IMR-90 (cell line): ENCODE measurements at regions not wholly inside any gene's neighbourhood (a gene's known extent, or its start where the extent isn't known, plus 50 kb on each side); places are given as distances from the start of the nearest gene placed in this dataset.

Experiments used
- ATAC-seq: fragments of 200-7000 bp; cut with Tn5 transposase; 2 replicates; pipeline ENCODE4 v1.9.1; 2020; ENCODE audit warnings: low read depth, mild to moderate bottlenecking, moderate library complexity
- BruUV-seq: library from RNA; stranded (reverse); fragments of 400-500 nt; replicated peaks from 2 replicates; lab custom pipeline; 2021; lab: Mats Ljungman, UMichigan
- CTCF ChIA-PET: fragments of 300-600 bp; formaldehyde crosslinking; extraction: SDS; loops from one replicate; lab custom pipeline; 2021; ENCODE audit warnings: antibody characterized with exemption; lab: Yijun Ruan, JAX
- POLR2A ChIA-PET: fragments of 300-600 bp; sonication (Branson Sonifier 250); formaldehyde crosslinking; loops from one replicate; lab custom pipeline; 2022; ENCODE audit warnings: antibody characterized with exemption; ENCODE audit not compliant: unreplicated experiment; lab: Charles Lee
- DNase-seq: peaks from one replicate; pipeline ENCODE4 v3.0.0; 2013
- H2AFZ ChIP-seq: replicated peaks from 2 replicates; pipeline ENCODE3; 2013; ENCODE audit warnings: low read length, mild to moderate bottlenecking; ENCODE audit not compliant: poor library complexity
- H2AK5ac ChIP-seq: 2 replicates; pipeline ENCODE4 v1.6.1; 2013; ENCODE audit warnings: low read depth, low read length, inconsistent platforms
- H2AK9ac ChIP-seq: replicated peaks from 2 replicates; pipeline ENCODE3; 2013; ENCODE audit warnings: mild to moderate bottlenecking, low read depth, low read length, moderate library complexity; ENCODE audit not compliant: poor library complexity
- H2BK120ac ChIP-seq: 2 replicates; pipeline ENCODE4 v1.6.1; 2013; ENCODE audit warnings: low read depth, low read length, inconsistent platforms
- H2BK15ac ChIP-seq: 3 replicates; pipeline ENCODE4 v1.6.1; 2013; ENCODE audit warnings: low read depth, low read length, inconsistent platforms
- H2BK20ac ChIP-seq: 2 replicates; pipeline ENCODE4 v1.6.1; 2013; ENCODE audit warnings: low read depth, mild to moderate bottlenecking, inconsistent platforms, low read length, moderate library complexity
- H2BK5ac ChIP-seq: 2 replicates; pipeline ENCODE4 v1.6.1; 2013; ENCODE audit warnings: mild to moderate bottlenecking, low read depth, low read length, inconsistent platforms; ENCODE audit not compliant: poor library complexity, severe bottlenecking
- H3K14ac ChIP-seq: replicated peaks from 2 replicates; pipeline ENCODE4 v1.6.1; 2013; ENCODE audit warnings: low read depth, low read length, inconsistent platforms
- H3K18ac ChIP-seq: 2 replicates; pipeline ENCODE4 v1.6.1; 2013; ENCODE audit warnings: low read depth, low read length, control low read depth
- H3K23ac ChIP-seq: 2 replicates; pipeline ENCODE4 v1.6.1; 2013; ENCODE audit warnings: low read depth, low read length, inconsistent platforms
- H3K27ac ChIP-seq: 2 replicates; pipeline ENCODE4 v1.5.1; 2013; ENCODE audit warnings: mild to moderate bottlenecking, control low read depth, low read length; ENCODE audit not compliant: insufficient read depth
- H3K27me3 ChIP-seq: 2 replicates; pipeline ENCODE4 v1.6.1; 2013; ENCODE audit warnings: low read length; ENCODE audit not compliant: control insufficient read depth, insufficient read depth
- H3K36me3 ChIP-seq: 2 replicates; pipeline ENCODE4 v1.6.1; 2013; ENCODE audit warnings: low read length, mixed read lengths; ENCODE audit not compliant: control insufficient read depth, insufficient read depth
- H3K4ac ChIP-seq: 2 replicates; pipeline ENCODE4 v1.6.1; 2013; ENCODE audit warnings: low read depth, low read length, inconsistent platforms
- H3K4me1 ChIP-seq: 2 replicates; pipeline ENCODE4 v1.6.1; 2013; ENCODE audit warnings: low read length, mixed read lengths; ENCODE audit not compliant: control insufficient read depth, insufficient read depth
- H3K4me2 ChIP-seq: 2 replicates; pipeline ENCODE4 v1.6.1; 2013; ENCODE audit warnings: low read depth, mild to moderate bottlenecking, control low read depth, low read length, moderate library complexity
- H3K4me3 ChIP-seq: 2 replicates; pipeline ENCODE4 v1.5.1; 2013; ENCODE audit warnings: low read depth, mild to moderate bottlenecking, control low read depth, low read length, moderate library complexity; ENCODE audit not compliant: insufficient read depth
- H3K56ac ChIP-seq: 2 replicates; pipeline ENCODE4 v1.6.1; 2013; ENCODE audit warnings: low read length, inconsistent platforms; ENCODE audit not compliant: insufficient read depth; ENCODE audit errors: extremely low read depth
- H3K79me1 ChIP-seq, 2 experiments: 2 replicates each; pipeline ENCODE4 v1.6.1; 2013; ENCODE audit warnings: low read length in 2 of 2, inconsistent platforms in 1 of 2, low read depth in 1 of 2
- H3K9ac ChIP-seq: 2 replicates; pipeline ENCODE4 v1.6.1; 2013; ENCODE audit warnings: low read depth, low read length, control low read depth
- H3K9me1 ChIP-seq: 2 replicates; pipeline ENCODE4 v1.6.1; 2013; ENCODE audit warnings: low read length, inconsistent platforms; ENCODE audit not compliant: insufficient read depth
- H3K9me3 ChIP-seq: 2 replicates; pipeline ENCODE4 v1.6.1; 2013; ENCODE audit warnings: low read length; ENCODE audit not compliant: control insufficient read depth, insufficient read depth
- H4K20me1 ChIP-seq: 2 replicates; pipeline ENCODE4 v1.6.1; 2013; ENCODE audit warnings: low read length, inconsistent platforms; ENCODE audit not compliant: insufficient read depth
- H4K5ac ChIP-seq: 2 replicates; pipeline ENCODE4 v1.6.1; 2013; ENCODE audit warnings: mild to moderate bottlenecking, low read depth, low read length, control low read depth
- H4K8ac ChIP-seq, 2 experiments: 2 replicates each; pipeline ENCODE4 v1.6.1; 2013; ENCODE audit warnings: low read depth in 2 of 2, low read length in 2 of 2, control low read depth in 1 of 2, inconsistent platforms in 1 of 2
- H4K91ac ChIP-seq: 2 replicates; pipeline ENCODE4 v1.6.1; 2013; ENCODE audit warnings: low read depth, low read length, inconsistent platforms; ENCODE audit not compliant: insufficient read depth
- BHLHE40 ChIP-seq: fragments of 150-350 bp; IDR thresholded peaks from 2 replicates; pipeline ENCODE4 v1.6.1; 2016; ENCODE audit warnings: mild to moderate bottlenecking, low read depth, low read length
- CEBPB ChIP-seq: IDR thresholded peaks from 2 replicates; pipeline ENCODE4 v1.6.1; 2012; ENCODE audit warnings: low read depth, low read length, improper control_type of control experiment
- CHD1 ChIP-seq: IDR thresholded peaks from 2 replicates; pipeline ENCODE4 v1.6.1; 2012; ENCODE audit warnings: low read depth, low read length, improper control_type of control experiment
- CTCF ChIP-seq: conservative IDR thresholded peaks from 2 replicates; pipeline ENCODE4 v1.5.1; 2012; ENCODE audit warnings: mild to moderate bottlenecking, low read depth, low read length, improper control_type of control experiment
- FOS ChIP-seq: fragments of 150-350 bp; IDR thresholded peaks from 2 replicates; pipeline ENCODE4 v1.6.1; 2016; ENCODE audit warnings: low read depth, low read length
- MAFK ChIP-seq: IDR thresholded peaks from 2 replicates; pipeline ENCODE4 v1.6.1; 2012; ENCODE audit warnings: low read depth, low read length, improper control_type of control experiment
- MAZ ChIP-seq: IDR thresholded peaks from 2 replicates; pipeline ENCODE4 v1.6.1; 2012; ENCODE audit warnings: low read depth, mild to moderate bottlenecking, low read length, improper control_type of control experiment, moderate library complexity, borderline replicate concordance
- MXI1 ChIP-seq: IDR thresholded peaks from 2 replicates; pipeline ENCODE4 v1.6.1; 2012; ENCODE audit warnings: low read depth, mild to moderate bottlenecking, low read length, moderate library complexity, borderline replicate concordance
- NFE2L2 ChIP-seq: fragments of 150-350 bp; IDR thresholded peaks from 2 replicates; pipeline ENCODE4 v1.6.1; 2016; ENCODE audit warnings: low read depth, mild to moderate bottlenecking, low read length
- POLR2A ChIP-seq: IDR thresholded peaks from 2 replicates; pipeline ENCODE4 v1.6.1; 2012; ENCODE audit warnings: mild to moderate bottlenecking, low read depth, low read length
- RAD21 ChIP-seq: IDR thresholded peaks from 2 replicates; pipeline ENCODE4 v1.6.1; 2012; ENCODE audit warnings: low read length, improper control_type of control experiment
- RCOR1 ChIP-seq: IDR thresholded peaks from 2 replicates; pipeline ENCODE4 v1.6.1; 2012; ENCODE audit warnings: mild to moderate bottlenecking, low read length, improper control_type of control experiment; ENCODE audit not compliant: insufficient replicate concordance
- RFX5 ChIP-seq: IDR thresholded peaks from 2 replicates; pipeline ENCODE4 v1.8.0; 2012; ENCODE audit warnings: low read depth, mild to moderate bottlenecking, low read length, moderate library complexity
- SMC3 ChIP-seq: fragments of 150-350 bp; IDR thresholded peaks from 2 replicates; pipeline ENCODE4 v1.6.1; 2016; ENCODE audit warnings: low read depth, mild to moderate bottlenecking, antibody characterized with exemption, low read length, moderate library complexity
- WGBS, 2 experiments: methylation state at CpG; one replicate each; pipeline versions ENCODE4 v1.1.5 to v1.1.7; 2013; ENCODE audit warnings: missing lambda C conversion rate in 2 of 2; ENCODE audit not compliant: insufficient read length in 1 of 2; ENCODE audit errors: extremely low coverage in 2 of 2; 5-methylcytosine and 5-hydroxymethylcytosine counted together
- dilution Hi-C: fragments of 300-500 bp; cut with HindIII; formaldehyde crosslinking; loops from one replicate; pipeline ENCODE4 v1.14.3; 2018; ENCODE audit warnings: low sequenced_read_pairs; ENCODE audit not compliant: unreplicated experiment
- in situ Hi-C: fragments of 300-500 bp; cut with MboI; formaldehyde crosslinking; loops from 3 replicates; pipeline ENCODE4 v1.14.3; 2019; ENCODE audit warnings: low sequenced_read_pairs, inconsistent platforms, mixed read lengths
- intact Hi-C: fragments of 100-400 bp; cut with micrococcal nuclease; formaldehyde crosslinking; loops from 2 replicates; pipeline ENCODE4 v1.10.0; 2022
- TF ChIP-seq, protein P1 (sequence below): fragments of 150-350 bp; IDR thresholded peaks from 2 replicates; pipeline ENCODE4 v1.6.1; 2016; ENCODE audit warnings: low read depth, mild to moderate bottlenecking, low read length, moderate library complexity, borderline replicate concordance
- TF ChIP-seq, protein P2 (sequence below): fragments of 150-350 bp; IDR thresholded peaks from 2 replicates; pipeline ENCODE4 v1.6.1; 2017; ENCODE audit warnings: mild to moderate bottlenecking, antibody characterized with exemption, low read length, low read depth

GRCh38 chr2:5975401-5975800, 283.2 kb downstream of the SOX11 start:
- Histone ChIP-seq H3K9me3 (peaks cover 3% of the 10 kb centered on the region; the same call in 1 of the 2 replicates), H2BK15ac (no peak overlapping the region), H4K8ac (no peak overlapping the region), H2AK9ac (no peak overlapping the region), H2AK5ac (no peak overlapping the region), H3K56ac (no peak overlapping the region), H3K4ac (no peak overlapping the region), H3K4me3 (no peak overlapping the region), H2BK20ac (no peak overlapping the region), H3K23ac (no peak overlapping the region), H3K9ac (no peak overlapping the region), H3K14ac (no peak overlapping the region), H3K4me1 (no peaks in the 10 kb centered on the region), H2AFZ (no peak overlapping the region), H4K91ac (no peak overlapping the region), H3K36me3 (no peaks in the 10 kb centered on the region), H3K4me2 (no peak overlapping the region), H2BK120ac (no peak overlapping the region), H3K27me3 (no peaks in the 10 kb centered on the region), H3K27ac (no peak overlapping the region), H2BK5ac (no peak overlapping the region), H4K5ac (no peak overlapping the region), H3K9me1 (no peaks in the 10 kb centered on the region), H3K18ac (no peak overlapping the region), H3K79me1 (no peaks in the 10 kb centered on the region), H4K20me1 (no peaks in the 10 kb centered on the region)
- TF ChIP-seq BHLHE40 (no peak), CEBPB (no peak), SMC3 (no peak), RAD21 (no peak), RFX5 (no peak), RCOR1 (no peak), MAZ (no peak), FOS (no peak), POLR2A (no peak), MAFK (no peak), MXI1 (no peak), CHD1 (no peak), CTCF (no peak), NFE2L2 (no peak)
- TF ChIP-seq, protein P1, sequence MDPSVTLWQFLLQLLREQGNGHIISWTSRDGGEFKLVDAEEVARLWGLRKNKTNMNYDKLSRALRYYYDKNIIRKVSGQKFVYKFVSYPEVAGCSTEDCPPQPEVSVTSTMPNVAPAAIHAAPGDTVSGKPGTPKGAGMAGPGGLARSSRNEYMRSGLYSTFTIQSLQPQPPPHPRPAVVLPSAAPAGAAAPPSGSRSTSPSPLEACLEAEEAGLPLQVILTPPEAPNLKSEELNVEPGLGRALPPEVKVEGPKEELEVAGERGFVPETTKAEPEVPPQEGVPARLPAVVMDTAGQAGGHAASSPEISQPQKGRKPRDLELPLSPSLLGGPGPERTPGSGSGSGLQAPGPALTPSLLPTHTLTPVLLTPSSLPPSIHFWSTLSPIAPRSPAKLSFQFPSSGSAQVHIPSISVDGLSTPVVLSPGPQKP, result no peak
- TF ChIP-seq, protein P2, sequence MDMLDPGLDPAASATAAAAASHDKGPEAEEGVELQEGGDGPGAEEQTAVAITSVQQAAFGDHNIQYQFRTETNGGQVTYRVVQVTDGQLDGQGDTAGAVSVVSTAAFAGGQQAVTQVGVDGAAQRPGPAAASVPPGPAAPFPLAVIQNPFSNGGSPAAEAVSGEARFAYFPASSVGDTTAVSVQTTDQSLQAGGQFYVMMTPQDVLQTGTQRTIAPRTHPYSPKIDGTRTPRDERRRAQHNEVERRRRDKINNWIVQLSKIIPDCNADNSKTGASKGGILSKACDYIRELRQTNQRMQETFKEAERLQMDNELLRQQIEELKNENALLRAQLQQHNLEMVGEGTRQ, result no peak
- dilution Hi-C loops, result no loop called here
- in situ Hi-C loops, result no loop called here
- POLR2A ChIA-PET, result no interaction called here
- whole genome bisulfite sequencing, 2 experiments, result 60% methylated on average over 2 of the region's 3 CpGs; no CpG with 5 or more reads in 1 of the 2 experiments
- ATAC-seq (no peak), DNase-seq (no peak)
- CTCF ChIA-PET, result no interaction called here
- intact Hi-C loops, result no loop called here
- BruUV-seq, result no TSS peak
